ENCODE measurements at regions not wholly inside any gene's neighbourhood (a gene's known extent, or its start where the extent isn't known, plus 50 kb on each side); places are given as distances from the start of the nearest gene placed in this dataset.

- no peak for DNase-seq (ENCODE audit: low read depth in 2 of 2)
These were observed 52.0 kb downstream of the LRATD1 start for GRCh38 chr2:14684516-14684915.

GRCh38 chr2:14690926-14691325, 58.4 kb downstream of the LRATD1 start:
- DNase-seq (ENCODE audit: low read depth in 2 of 2), result no peak

GRCh38 chr2:14693874-14694273, 61.4 kb downstream of the LRATD1 start:
- DNase-seq (ENCODE audit: low read depth in 2 of 2), result no peak

- DNase-seq (ENCODE audit: low read depth in 2 of 2), result no peak
These were observed 68.2 kb downstream of the LRATD1 start for GRCh38 chr2:14700753-14701152.

GRCh38 chr2:14702258-14702657, 69.7 kb downstream of the LRATD1 start:
- no peak for DNase-seq (ENCODE audit: low read depth in 2 of 2)

GRCh38 chr2:14706201-14706600, 73.7 kb downstream of the LRATD1 start:
- DNase-seq (ENCODE audit: low read depth in 2 of 2), result no peak

GRCh38 chr2:14712111-14712510, 79.6 kb downstream of the LRATD1 start:
- no peak for DNase-seq (ENCODE audit: low read depth in 2 of 2)

- DNase-seq (ENCODE audit: low read depth in 2 of 2), result no peak
These were observed 80.7 kb downstream of the LRATD1 start for GRCh38 chr2:14713248-14713647.

GRCh38 chr2:14715600-14715999, 83.1 kb downstream of the LRATD1 start:
- DNase-seq (ENCODE audit: low read depth in 2 of 2), result no peak

GRCh38 chr2:14716319-14716718, 83.8 kb downstream of the LRATD1 start:
- no peak for DNase-seq (ENCODE audit: low read depth in 2 of 2)

- no peak for DNase-seq (ENCODE audit: low read depth in 2 of 2)
These were observed 84.6 kb downstream of the LRATD1 start for GRCh38 chr2:14717131-14717530.

GRCh38 chr2:14720319-14720718, 87.8 kb downstream of the LRATD1 start:
- no peak for DNase-seq (ENCODE audit: low read depth in 2 of 2)

- no peak for DNase-seq (ENCODE audit: low read depth in 2 of 2)
These were observed 88.2 kb downstream of the LRATD1 start for GRCh38 chr2:14720739-14721138.

GRCh38 chr2:14722904-14723570, 90.5 kb downstream of the LRATD1 start:
- no peak for DNase-seq (ENCODE audit: low read depth in 2 of 2)

- DNase-seq (ENCODE audit: low read depth in 2 of 2), result no peak
These were observed 91.2 kb downstream of the LRATD1 start for GRCh38 chr2:14723684-14724083.

GRCh38 chr2:14735696-14736095, 103.2 kb downstream of the LRATD1 start:
- no peak for DNase-seq (ENCODE audit: low read depth in 2 of 2)

GRCh38 chr2:14737201-14737600, 104.7 kb downstream of the LRATD1 start:
- DNase-seq (ENCODE audit: low read depth in 2 of 2), result no peak

- no peak for DNase-seq (ENCODE audit: low read depth in 2 of 2)
These were observed 111.3 kb downstream of the LRATD1 start for GRCh38 chr2:14743861-14744260.

GRCh38 chr2:14745288-14746076, 113.0 kb downstream of the LRATD1 start:
- DNase-seq (ENCODE audit: low read depth in 2 of 2), result no peak

GRCh38 chr2:14746133-14746532, 113.6 kb downstream of the LRATD1 start:
- no peak for DNase-seq (ENCODE audit: low read depth in 2 of 2)

GRCh38 chr2:14747447-14747846, 114.9 kb downstream of the LRATD1 start:
- no peak for DNase-seq (ENCODE audit: low read depth in 2 of 2)

- no peak for DNase-seq (ENCODE audit: low read depth in 2 of 2)
These were observed 117.4 kb downstream of the LRATD1 start for GRCh38 chr2:14749884-14750283.

GRCh38 chr2:14750433-14750832, 117.9 kb downstream of the LRATD1 start:
- no peak for DNase-seq (ENCODE audit: low read depth in 2 of 2)

Measured in stimulated activated CD8-positive, alpha-beta memory T cell treated with anti-CD3 and anti-CD28 coated beads, Interleukin-15, amount 100 ng/mL, for 4 hours (primary cell).